ENCODE measurements at regions not wholly inside any gene's neighbourhood (a gene's known extent, or its start where the extent isn't known, plus 50 kb on each side); places are given as distances from the start of the nearest gene placed in this dataset.

DNA sequence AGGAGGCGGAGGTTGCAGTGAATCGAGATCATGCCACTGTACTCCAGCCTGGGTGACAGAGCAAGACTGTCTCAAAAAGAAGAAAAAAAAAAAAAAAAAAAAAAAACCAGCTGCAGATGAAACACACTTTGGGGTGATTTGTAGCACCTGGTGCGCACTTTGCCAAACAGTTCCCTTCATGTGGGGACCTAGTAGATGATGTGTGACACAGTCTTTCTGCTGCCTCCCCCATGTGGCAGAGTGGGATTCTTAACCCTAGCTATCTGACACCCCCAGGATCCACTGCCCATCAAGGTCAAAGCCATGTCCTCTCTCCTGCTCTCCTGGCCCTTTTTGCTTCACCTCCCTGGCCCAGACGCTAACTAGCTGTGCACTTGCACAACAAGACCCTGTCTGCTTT lies 52.1 kb upstream of the PDZD8 start:
- FAIRE-seq (no peak), DNase-seq (ENCODE audit: low spot score) (no peak)

DNA sequence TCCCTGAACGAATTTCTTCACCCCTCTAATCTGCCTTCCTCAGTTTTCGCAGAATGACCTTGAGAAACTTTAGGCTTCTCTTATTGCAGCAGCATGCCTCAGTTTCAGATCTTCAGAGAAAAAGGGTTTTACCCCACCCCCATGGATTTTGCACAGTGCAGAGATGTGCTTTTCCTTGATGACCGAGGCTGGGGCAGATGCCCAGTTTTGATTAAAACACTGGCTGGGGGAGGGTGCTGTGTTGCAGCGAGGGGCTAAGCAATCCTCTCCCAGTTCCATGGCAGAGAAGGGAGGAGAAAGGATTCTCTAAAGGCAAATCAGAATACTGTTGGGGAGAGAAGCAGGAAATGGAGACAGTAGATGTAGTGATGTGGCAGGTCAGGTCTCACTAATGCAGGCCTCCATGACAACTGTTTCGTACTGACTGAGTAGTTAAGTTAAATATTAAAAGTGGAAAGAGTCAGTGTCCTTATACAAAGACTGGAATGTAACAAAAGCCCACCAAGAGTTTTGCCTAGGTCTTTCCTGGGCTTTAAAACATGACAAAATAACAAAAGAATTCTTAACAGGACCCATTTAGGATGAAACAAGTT lies 50.8 kb upstream of the PDZD8 start:
- DNase-seq (ENCODE audit: low spot score), result no peak

DNA sequence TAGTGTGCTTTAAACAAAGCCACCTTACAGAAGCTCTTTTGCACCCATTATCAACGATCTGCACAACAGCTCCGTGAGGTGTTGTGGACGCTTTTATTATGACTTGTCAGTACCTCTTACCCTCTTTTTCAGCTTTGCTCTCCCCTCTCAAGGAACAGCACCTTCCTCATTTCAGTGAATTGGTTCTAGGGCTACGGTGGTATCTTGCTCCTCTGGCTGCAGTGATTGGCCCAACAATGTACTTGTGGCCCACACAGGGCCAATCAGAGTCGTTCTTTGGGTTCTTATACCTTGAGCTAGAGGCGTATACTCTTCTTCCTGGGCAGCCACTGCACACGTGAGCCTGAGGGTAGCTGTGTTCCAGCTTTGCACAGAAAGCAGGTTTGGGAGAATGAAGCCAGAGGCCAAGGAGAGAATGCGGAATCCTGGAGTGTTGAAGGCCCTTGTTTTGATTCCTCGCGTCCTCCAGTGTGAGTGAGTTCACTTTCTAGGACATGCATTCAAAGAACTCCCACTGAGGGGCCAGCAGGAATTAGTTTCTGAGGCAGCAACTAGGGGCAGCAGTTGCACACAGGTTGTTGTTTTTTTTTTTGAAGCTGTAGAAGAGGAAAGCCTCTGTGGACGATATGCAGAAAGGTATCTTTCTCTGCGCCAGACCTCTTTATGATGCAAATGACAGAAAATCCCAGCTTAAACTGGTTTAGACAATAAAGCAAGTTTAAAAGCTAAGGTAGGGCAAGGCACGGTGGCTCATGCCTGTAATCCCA lies 49.8 kb upstream of the PDZD8 start:
- DNase-seq (ENCODE audit: low spot score), result no peak
- no peak for FAIRE-seq

More for the DNA sequence above, 50.8 kb upstream of the PDZD8 start:
- no peak for FAIRE-seq

Measured in urothelium cell line (cell line).